Duodenal mucosa (tissue), 2 donors: ENCODE measurements at regions not wholly inside any gene's neighbourhood (a gene's known extent, or its start where the extent isn't known, plus 50 kb on each side); places are given as distances from the start of the nearest gene placed in this dataset.

Experiments
- H3K27ac ChIP-seq: one replicate; pipeline ENCODE4 v1.7.0; 2013; ENCODE audit warnings: low read depth, low read length
- H3K27me3 ChIP-seq, 2 donors: one replicate each; pipeline ENCODE4 v1.7.0; 2013; ENCODE audit warnings: low read length in 2 of 2, control low read depth in 1 of 2; ENCODE audit not compliant: insufficient read depth in 2 of 2, control insufficient read depth in 1 of 2
- H3K36me3 ChIP-seq, 2 donors: one replicate each; pipeline ENCODE4 v1.7.0; 2013; ENCODE audit warnings: low read length in 2 of 2, control low read depth in 1 of 2; ENCODE audit not compliant: insufficient read depth in 2 of 2, control insufficient read depth in 1 of 2
- H3K4me1 ChIP-seq, 2 donors: one replicate each; pipeline ENCODE4 v1.7.0; 2013; ENCODE audit warnings: low read length in 2 of 2, control low read depth in 1 of 2; ENCODE audit not compliant: insufficient read depth in 2 of 2, control insufficient read depth in 1 of 2
- H3K4me3 ChIP-seq, 2 donors: one replicate each; pipeline ENCODE4 v1.7.0; 2013; ENCODE audit warnings: low read length in 2 of 2, low read depth in 1 of 2
- H3K9ac ChIP-seq, 2 donors: one replicate each; pipeline ENCODE4 v1.7.0; 2013; ENCODE audit warnings: low read length in 2 of 2, low read depth in 1 of 2
- H3K9me3 ChIP-seq, 2 donors: one replicate each; pipeline ENCODE4 v1.7.0; 2013; ENCODE audit warnings: low read length in 2 of 2, control low read depth in 1 of 2; ENCODE audit not compliant: control insufficient read depth in 1 of 2

GRCh38 chr14:105859717-105860614 is 333.6 kb downstream of the TMEM121 start:
- Histone ChIP-seq H3K36me3 (no peaks in the 10 kb centered on the region), H3K4me3 (peak overlapping the region in 1 of 2 donors; percentile 48), H3K27me3 (no peaks in the 10 kb centered on the region), H3K4me1 (no peaks in the 10 kb centered on the region), H3K9me3 (no peaks in the 10 kb centered on the region), H3K9ac (no peak overlapping the region), H3K27ac (no peak overlapping the region)

GRCh38 chr14:105860615-105861580 is 334.5 kb downstream of the TMEM121 start:
- no peaks in the 10 kb centered on the region for H3K9me3 ChIP-seq
- H3K27ac ChIP-seq = no peak overlapping the region
- H3K9ac ChIP-seq = peak overlapping the region; percentile 0 to 43
- H3K36me3 ChIP-seq = no peaks in the 10 kb centered on the region
- H3K27me3 ChIP-seq = no peaks in the 10 kb centered on the region
- peak overlapping the region; percentile 23 to 48 for H3K4me3 ChIP-seq
- H3K4me1 ChIP-seq = no peaks in the 10 kb centered on the region

- no peak overlapping the region for H3K9ac ChIP-seq
- H3K4me1 ChIP-seq = no peaks in the 10 kb centered on the region
- peak overlapping the region; percentile 23 to 55 for H3K4me3 ChIP-seq
- H3K27ac ChIP-seq = no peak overlapping the region
- no peaks in the 10 kb centered on the region for H3K36me3 ChIP-seq
- H3K27me3 ChIP-seq = no peaks in the 10 kb centered on the region
- H3K9me3 ChIP-seq = no peaks in the 10 kb centered on the region
These were observed 335.6 kb downstream of the TMEM121 start for GRCh38 chr14:105861985-105862465.

GRCh38 chr14:105862581-105863239 is 336.3 kb downstream of the TMEM121 start:
- no peaks in the 10 kb centered on the region for H3K27me3 ChIP-seq
- peak overlapping the region in 1 of 2 donors; percentile 33 for H3K9ac ChIP-seq
- H3K36me3 ChIP-seq = no peaks in the 10 kb centered on the region
- H3K4me1 ChIP-seq = no peaks in the 10 kb centered on the region
- H3K9me3 ChIP-seq = no peaks in the 10 kb centered on the region
- peak overlapping the region; percentile 42 for H3K27ac ChIP-seq
- peak overlapping the region; percentile 24 to 55 for H3K4me3 ChIP-seq

- H3K9me3 ChIP-seq = no peaks in the 10 kb centered on the region
- H3K9ac ChIP-seq = peak overlapping the region in 1 of 2 donors; percentile 33
- H3K4me1 ChIP-seq = no peaks in the 10 kb centered on the region
- peak overlapping the region; percentile 24 to 55 for H3K4me3 ChIP-seq
- peak overlapping the region; percentile 42 for H3K27ac ChIP-seq
- no peaks in the 10 kb centered on the region for H3K36me3 ChIP-seq
- no peaks in the 10 kb centered on the region for H3K27me3 ChIP-seq
These were observed 337.1 kb downstream of the TMEM121 start for GRCh38 chr14:105863296-105864108.

- Histone ChIP-seq H3K9me3 (no peaks in the 10 kb centered on the region), H3K9ac (no peak overlapping the region), H3K36me3 (no peaks in the 10 kb centered on the region), H3K27ac (no peak overlapping the region), H3K4me1 (no peaks in the 10 kb centered on the region), H3K4me3 (no peak overlapping the region), H3K27me3 (no peaks in the 10 kb centered on the region)
These were observed 337.7 kb downstream of the TMEM121 start for GRCh38 chr14:105864116-105864515.

GRCh38 chr14:105864651-105865265 is 338.4 kb downstream of the TMEM121 start:
- no peak overlapping the region for H3K27ac ChIP-seq

GRCh38 chr14:105865266-105865903 is 339.0 kb downstream of the TMEM121 start:
- Histone ChIP-seq H3K9ac (no peak overlapping the region), H3K36me3 (no peaks in the 10 kb centered on the region), H3K27me3 (no peaks in the 10 kb centered on the region), H3K4me1 (no peaks in the 10 kb centered on the region), H3K9me3 (no peaks in the 10 kb centered on the region), H3K4me3 (no peak overlapping the region), H3K27ac (no peak overlapping the region)

More at GRCh38 chr14:105864651-105865265, 338.4 kb downstream of the TMEM121 start:
- Histone ChIP-seq H3K9ac (no peak overlapping the region), H3K9me3 (no peaks in the 10 kb centered on the region), H3K4me3 (no peak overlapping the region), H3K27me3 (no peaks in the 10 kb centered on the region), H3K36me3 (no peaks in the 10 kb centered on the region), H3K4me1 (no peaks in the 10 kb centered on the region)
